ENCODE measurements at regions not wholly inside any gene's neighbourhood (a gene's known extent, or its start where the extent isn't known, plus 50 kb on each side); places are given as distances from the start of the nearest gene placed in this dataset.

- intact Hi-C loops (cut with DNase I): no loop called here
- DNase-seq (ENCODE audit: low spot score): no peak
Measured at GRCh38 chr5:100479079-100479688, 56.0 kb upstream of the FAM174A start.

- intact Hi-C loops (cut with DNase I): no loop called here
- DNase-seq (ENCODE audit: low spot score): no peak
Measured at GRCh38 chr5:100472091-100472490, 63.1 kb upstream of the FAM174A start.

GRCh38 chr5:100469767-100470166 is 65.4 kb upstream of the FAM174A start:
- intact Hi-C loops (cut with DNase I): no loop called here
- DNase-seq (ENCODE audit: low spot score): no peak

GRCh38 chr5:100464418-100464817 is 70.8 kb upstream of the FAM174A start:
- intact Hi-C loops (cut with DNase I): no loop called here

GRCh38 chr5:100456615-100457014 is 78.6 kb upstream of the FAM174A start:
- DNase-seq (ENCODE audit: low spot score): no peak
- intact Hi-C loops (cut with DNase I): no loop called here

More at GRCh38 chr5:100464418-100464817, 70.8 kb upstream of the FAM174A start:
- DNase-seq (ENCODE audit: low spot score): no peak

- intact Hi-C loops (cut with DNase I): no loop called here
- no peak for DNase-seq (ENCODE audit: low spot score)
Measured at GRCh38 chr5:100452126-100452525, 83.0 kb upstream of the FAM174A start.

GRCh38 chr5:100448111-100448528 is 87.1 kb upstream of the FAM174A start:
- DNase-seq (ENCODE audit: low spot score): no peak
- intact Hi-C loops (cut with DNase I): no loop called here

GRCh38 chr5:100446879-100447430 is 88.2 kb upstream of the FAM174A start:
- intact Hi-C loops (cut with DNase I): no loop called here
- no peak for DNase-seq (ENCODE audit: low spot score)

- DNase-seq (ENCODE audit: low spot score): no peak
- intact Hi-C loops (cut with DNase I): no loop called here
Measured at GRCh38 chr5:100444961-100445360, 90.2 kb upstream of the FAM174A start.

GRCh38 chr5:100434815-100435214 is 100.4 kb upstream of the FAM174A start:
- intact Hi-C loops (cut with DNase I): no loop called here
- DNase-seq (ENCODE audit: low spot score): no peak

- no peak for DNase-seq (ENCODE audit: low spot score)
- intact Hi-C loops (cut with DNase I): no loop called here
Measured at GRCh38 chr5:100432741-100433140, 102.4 kb upstream of the FAM174A start.

GRCh38 chr5:100430268-100431195 is 104.6 kb upstream of the FAM174A start:
- intact Hi-C loops (cut with DNase I): no loop called here
- no peak for DNase-seq (ENCODE audit: low spot score)

- intact Hi-C loops (cut with DNase I): no loop called here
- no peak for DNase-seq (ENCODE audit: low spot score)
Measured at GRCh38 chr5:100424787-100425186, 110.4 kb upstream of the FAM174A start.

- intact Hi-C loops (cut with DNase I): no loop called here
- DNase-seq (ENCODE audit: low spot score): no peak
Measured at GRCh38 chr5:100424017-100424416, 111.2 kb upstream of the FAM174A start.

GRCh38 chr5:100423330-100423729 is 111.8 kb upstream of the FAM174A start:
- no peak for DNase-seq (ENCODE audit: low spot score)
- intact Hi-C loops (cut with DNase I): no loop called here

GRCh38 chr5:100421360-100421759 is 113.8 kb upstream of the FAM174A start:
- intact Hi-C loops (cut with DNase I): no loop called here
- DNase-seq (ENCODE audit: low spot score): no peak

- no peak for DNase-seq (ENCODE audit: low spot score)
- intact Hi-C loops (cut with DNase I): no loop called here
Measured at GRCh38 chr5:100418231-100418630, 116.9 kb upstream of the FAM174A start.

GRCh38 chr5:100409660-100410151 is 125.5 kb upstream of the FAM174A start:
- intact Hi-C loops (cut with DNase I): no loop called here
- DNase-seq (ENCODE audit: low spot score): no peak

- intact Hi-C loops (cut with DNase I): no loop called here
- DNase-seq (ENCODE audit: low spot score): no peak
Measured at GRCh38 chr5:100407053-100407452, 128.1 kb upstream of the FAM174A start.

GRCh38 chr5:100406640-100407039 is 128.5 kb upstream of the FAM174A start:
- intact Hi-C loops (cut with DNase I): no loop called here
- no peak for DNase-seq (ENCODE audit: low spot score)

- intact Hi-C loops (cut with DNase I): no loop called here
- no peak for DNase-seq (ENCODE audit: low spot score)
Measured at GRCh38 chr5:100402071-100402470, 133.1 kb upstream of the FAM174A start.

All from cardiac septum (tissue), 1 donor.